RWPE2 (cell line): ENCODE measurements at regions not wholly inside any gene's neighbourhood (a gene's known extent, or its start where the extent isn't known, plus 50 kb on each side); places are given as distances from the start of the nearest gene placed in this dataset.

Experiments
- ATAC-seq: fragments of 200-7000 bp; cut with Tn5 transposase; 3 replicates; pipeline ENCODE4 v1.9.1; 2021; ENCODE audit warnings: low read depth
- DNase-seq: peaks from one replicate; pipeline ENCODE4 v3.0.0-alpha.2; 2020; ENCODE audit warnings: low spot score
- H3K27ac ChIP-seq: fragments of 450-650 bp; 2 replicates; pipeline ENCODE4 v1.5.1; 2017; ENCODE audit warnings: mild to moderate bottlenecking; ENCODE audit not compliant: poor library complexity, severe bottlenecking
- H3K27me3 ChIP-seq: fragments of 250-450 bp; sonication (Bioruptor Pico); 2 replicates; pipeline ENCODE4 v1.5.1; 2021; ENCODE audit warnings: mild to moderate bottlenecking, moderate library complexity; ENCODE audit not compliant: insufficient read depth, poor library complexity, severe bottlenecking
- H3K36me3 ChIP-seq: fragments of 250-450 bp; sonication (Bioruptor Pico); 2 replicates; pipeline ENCODE4 v1.5.1; 2020; ENCODE audit warnings: low read depth, mild to moderate bottlenecking, moderate library complexity
- H3K4me1 ChIP-seq: fragments of 250-450 bp; sonication (Bioruptor Pico); 2 replicates; pipeline ENCODE4 v1.5.1; 2021; ENCODE audit warnings: mild to moderate bottlenecking, moderate library complexity; ENCODE audit not compliant: insufficient read depth, poor library complexity, severe bottlenecking
- H3K4me3 ChIP-seq: fragments of 250-450 bp; sonication (Bioruptor Pico); 2 replicates; pipeline ENCODE4 v1.5.1; 2021; ENCODE audit warnings: mild to moderate bottlenecking, moderate library complexity; ENCODE audit not compliant: severe bottlenecking
- H3K9me3 ChIP-seq: fragments of 250-450 bp; sonication (Bioruptor Pico); 2 replicates; pipeline ENCODE4 v1.5.1; 2021; ENCODE audit warnings: mild to moderate bottlenecking, moderate library complexity; ENCODE audit not compliant: severe bottlenecking
- CTCF ChIP-seq: fragments of 450-650 bp; IDR thresholded peaks from one replicate; pipeline ENCODE4 v1.5.1; 2017; ENCODE audit warnings: mild to moderate bottlenecking, moderate library complexity; ENCODE audit not compliant: poor library complexity, severe bottlenecking

- DNase-seq (no peak), ATAC-seq (no peak)
- H3K4me1 ChIP-seq: no peaks in the 10 kb centered on the region
- no peaks in the 10 kb centered on the region for H3K36me3 ChIP-seq
- no peaks in the 10 kb centered on the region for H3K9me3 ChIP-seq
- H3K27ac ChIP-seq: no peak overlapping the region
- TF ChIP-seq CTCF: no peak
- H3K27me3 ChIP-seq: no peaks in the 10 kb centered on the region
- no peak overlapping the region for H3K4me3 ChIP-seq
Measured at GRCh38 chr5:107285772-107286171, 385.0 kb downstream of the EFNA5 start.

- no peak for TF ChIP-seq CTCF
- no peaks in the 10 kb centered on the region for H3K36me3 ChIP-seq
- no peak overlapping the region for H3K4me3 ChIP-seq
- H3K27me3 ChIP-seq: no peaks in the 10 kb centered on the region
- DNase-seq (no peak), ATAC-seq (peak; percentile 92)
- H3K27ac ChIP-seq: no peak overlapping the region
- no peaks in the 10 kb centered on the region for H3K4me1 ChIP-seq
- H3K9me3 ChIP-seq: no peaks in the 10 kb centered on the region
Measured at GRCh38 chr5:107284822-107285525, 385.8 kb downstream of the EFNA5 start.

GRCh38 chr5:107282061-107282460, 388.7 kb downstream of the EFNA5 start:
- no peaks in the 10 kb centered on the region for H3K36me3 ChIP-seq
- ATAC-seq (no peak), DNase-seq (no peak)
- H3K27ac ChIP-seq: no peak overlapping the region
- H3K4me1 ChIP-seq: no peaks in the 10 kb centered on the region
- H3K4me3 ChIP-seq: no peak overlapping the region
- H3K27me3 ChIP-seq: no peaks in the 10 kb centered on the region
- no peaks in the 10 kb centered on the region for H3K9me3 ChIP-seq
- no peak for TF ChIP-seq CTCF

- ATAC-seq: no peak
Measured at GRCh38 chr5:107278774-107279173, 392.0 kb downstream of the EFNA5 start.

More at GRCh38 chr5:107278774-107279173, 392.0 kb downstream of the EFNA5 start:
- Histone ChIP-seq H3K4me1 (no peaks in the 10 kb centered on the region), H3K4me3 (no peak overlapping the region), H3K27me3 (no peaks in the 10 kb centered on the region), H3K9me3 (no peaks in the 10 kb centered on the region), H3K36me3 (no peaks in the 10 kb centered on the region), H3K27ac (no peak overlapping the region)
- no peak for TF ChIP-seq CTCF
- DNase-seq: no peak
